IMR-90 (cell line): ENCODE measurements at regions not wholly inside any gene's neighbourhood (a gene's known extent, or its start where the extent isn't known, plus 50 kb on each side); places are given as distances from the start of the nearest gene placed in this dataset.

Experiments
- ATAC-seq: fragments of 200-7000 bp; cut with Tn5 transposase; 2 replicates; pipeline ENCODE4 v1.9.1; 2020; ENCODE audit warnings: low read depth, mild to moderate bottlenecking, moderate library complexity
- BruUV-seq: library from RNA; stranded (reverse); fragments of 400-500 nt; replicated peaks from 2 replicates; lab custom pipeline; 2021; lab: Mats Ljungman, UMichigan
- CTCF ChIA-PET: fragments of 300-600 bp; formaldehyde crosslinking; extraction: SDS; loops from one replicate; lab custom pipeline; 2021; ENCODE audit warnings: antibody characterized with exemption; lab: Yijun Ruan, JAX
- POLR2A ChIA-PET: fragments of 300-600 bp; sonication (Branson Sonifier 250); formaldehyde crosslinking; loops from one replicate; lab custom pipeline; 2022; ENCODE audit warnings: antibody characterized with exemption; ENCODE audit not compliant: unreplicated experiment; lab: Charles Lee
- DNase-seq: peaks from one replicate; pipeline ENCODE4 v3.0.0; 2013
- H2AFZ ChIP-seq: replicated peaks from 2 replicates; pipeline ENCODE3; 2013; ENCODE audit warnings: low read length, mild to moderate bottlenecking; ENCODE audit not compliant: poor library complexity
- H2AK5ac ChIP-seq: 2 replicates; pipeline ENCODE4 v1.6.1; 2013; ENCODE audit warnings: low read depth, low read length, inconsistent platforms
- H2AK9ac ChIP-seq: replicated peaks from 2 replicates; pipeline ENCODE3; 2013; ENCODE audit warnings: mild to moderate bottlenecking, low read depth, low read length, moderate library complexity; ENCODE audit not compliant: poor library complexity
- H2BK120ac ChIP-seq: 2 replicates; pipeline ENCODE4 v1.6.1; 2013; ENCODE audit warnings: low read depth, low read length, inconsistent platforms
- H2BK15ac ChIP-seq: 3 replicates; pipeline ENCODE4 v1.6.1; 2013; ENCODE audit warnings: low read depth, low read length, inconsistent platforms
- H2BK20ac ChIP-seq: 2 replicates; pipeline ENCODE4 v1.6.1; 2013; ENCODE audit warnings: low read depth, mild to moderate bottlenecking, inconsistent platforms, low read length, moderate library complexity
- H2BK5ac ChIP-seq: 2 replicates; pipeline ENCODE4 v1.6.1; 2013; ENCODE audit warnings: mild to moderate bottlenecking, low read depth, low read length, inconsistent platforms; ENCODE audit not compliant: poor library complexity, severe bottlenecking
- H3K14ac ChIP-seq: replicated peaks from 2 replicates; pipeline ENCODE4 v1.6.1; 2013; ENCODE audit warnings: low read depth, low read length, inconsistent platforms
- H3K18ac ChIP-seq: 2 replicates; pipeline ENCODE4 v1.6.1; 2013; ENCODE audit warnings: low read depth, low read length, control low read depth
- H3K23ac ChIP-seq: 2 replicates; pipeline ENCODE4 v1.6.1; 2013; ENCODE audit warnings: low read depth, low read length, inconsistent platforms
- H3K27ac ChIP-seq: 2 replicates; pipeline ENCODE4 v1.5.1; 2013; ENCODE audit warnings: mild to moderate bottlenecking, control low read depth, low read length; ENCODE audit not compliant: insufficient read depth
- H3K27me3 ChIP-seq: 2 replicates; pipeline ENCODE4 v1.6.1; 2013; ENCODE audit warnings: low read length; ENCODE audit not compliant: control insufficient read depth, insufficient read depth
- H3K36me3 ChIP-seq: 2 replicates; pipeline ENCODE4 v1.6.1; 2013; ENCODE audit warnings: low read length, mixed read lengths; ENCODE audit not compliant: control insufficient read depth, insufficient read depth
- H3K4ac ChIP-seq: 2 replicates; pipeline ENCODE4 v1.6.1; 2013; ENCODE audit warnings: low read depth, low read length, inconsistent platforms
- H3K4me1 ChIP-seq: 2 replicates; pipeline ENCODE4 v1.6.1; 2013; ENCODE audit warnings: low read length, mixed read lengths; ENCODE audit not compliant: control insufficient read depth, insufficient read depth
- H3K4me2 ChIP-seq: 2 replicates; pipeline ENCODE4 v1.6.1; 2013; ENCODE audit warnings: low read depth, mild to moderate bottlenecking, control low read depth, low read length, moderate library complexity
- H3K4me3 ChIP-seq: 2 replicates; pipeline ENCODE4 v1.5.1; 2013; ENCODE audit warnings: low read depth, mild to moderate bottlenecking, control low read depth, low read length, moderate library complexity; ENCODE audit not compliant: insufficient read depth
- H3K56ac ChIP-seq: 2 replicates; pipeline ENCODE4 v1.6.1; 2013; ENCODE audit warnings: low read length, inconsistent platforms; ENCODE audit not compliant: insufficient read depth; ENCODE audit errors: extremely low read depth
- H3K79me1 ChIP-seq, 2 experiments: 2 replicates each; pipeline ENCODE4 v1.6.1; 2013; ENCODE audit warnings: low read length in 2 of 2, inconsistent platforms in 1 of 2, low read depth in 1 of 2
- H3K9ac ChIP-seq: 2 replicates; pipeline ENCODE4 v1.6.1; 2013; ENCODE audit warnings: low read depth, low read length, control low read depth
- H3K9me1 ChIP-seq: 2 replicates; pipeline ENCODE4 v1.6.1; 2013; ENCODE audit warnings: low read length, inconsistent platforms; ENCODE audit not compliant: insufficient read depth
- H3K9me3 ChIP-seq: 2 replicates; pipeline ENCODE4 v1.6.1; 2013; ENCODE audit warnings: low read length; ENCODE audit not compliant: control insufficient read depth, insufficient read depth
- H4K20me1 ChIP-seq: 2 replicates; pipeline ENCODE4 v1.6.1; 2013; ENCODE audit warnings: low read length, inconsistent platforms; ENCODE audit not compliant: insufficient read depth
- H4K5ac ChIP-seq: 2 replicates; pipeline ENCODE4 v1.6.1; 2013; ENCODE audit warnings: mild to moderate bottlenecking, low read depth, low read length, control low read depth
- H4K8ac ChIP-seq, 2 experiments: 2 replicates each; pipeline ENCODE4 v1.6.1; 2013; ENCODE audit warnings: low read depth in 2 of 2, low read length in 2 of 2, control low read depth in 1 of 2, inconsistent platforms in 1 of 2
- H4K91ac ChIP-seq: 2 replicates; pipeline ENCODE4 v1.6.1; 2013; ENCODE audit warnings: low read depth, low read length, inconsistent platforms; ENCODE audit not compliant: insufficient read depth
- BHLHE40 ChIP-seq: fragments of 150-350 bp; IDR thresholded peaks from 2 replicates; pipeline ENCODE4 v1.6.1; 2016; ENCODE audit warnings: mild to moderate bottlenecking, low read depth, low read length
- CEBPB ChIP-seq: IDR thresholded peaks from 2 replicates; pipeline ENCODE4 v1.6.1; 2012; ENCODE audit warnings: low read depth, low read length, improper control_type of control experiment
- CTCF ChIP-seq: conservative IDR thresholded peaks from 2 replicates; pipeline ENCODE4 v1.5.1; 2012; ENCODE audit warnings: mild to moderate bottlenecking, low read depth, low read length, improper control_type of control experiment
- MAZ ChIP-seq: IDR thresholded peaks from 2 replicates; pipeline ENCODE4 v1.6.1; 2012; ENCODE audit warnings: low read depth, mild to moderate bottlenecking, low read length, improper control_type of control experiment, moderate library complexity, borderline replicate concordance
- POLR2A ChIP-seq: IDR thresholded peaks from 2 replicates; pipeline ENCODE4 v1.6.1; 2012; ENCODE audit warnings: mild to moderate bottlenecking, low read depth, low read length
- RAD21 ChIP-seq: IDR thresholded peaks from 2 replicates; pipeline ENCODE4 v1.6.1; 2012; ENCODE audit warnings: low read length, improper control_type of control experiment
- WGBS, 2 experiments: methylation state at CpG; one replicate each; pipeline versions ENCODE4 v1.1.5 to v1.1.7; 2013; ENCODE audit warnings: missing lambda C conversion rate in 2 of 2; ENCODE audit not compliant: insufficient read length in 1 of 2; ENCODE audit errors: extremely low coverage in 2 of 2; 5-methylcytosine and 5-hydroxymethylcytosine counted together
- dilution Hi-C: fragments of 300-500 bp; cut with HindIII; formaldehyde crosslinking; loops from one replicate; pipeline ENCODE4 v1.14.3; 2018; ENCODE audit warnings: low sequenced_read_pairs; ENCODE audit not compliant: unreplicated experiment
- in situ Hi-C: fragments of 300-500 bp; cut with MboI; formaldehyde crosslinking; loops from 3 replicates; pipeline ENCODE4 v1.14.3; 2019; ENCODE audit warnings: low sequenced_read_pairs, inconsistent platforms, mixed read lengths
- intact Hi-C: fragments of 100-400 bp; cut with micrococcal nuclease; formaldehyde crosslinking; loops from 2 replicates; pipeline ENCODE4 v1.10.0; 2022

DNA sequence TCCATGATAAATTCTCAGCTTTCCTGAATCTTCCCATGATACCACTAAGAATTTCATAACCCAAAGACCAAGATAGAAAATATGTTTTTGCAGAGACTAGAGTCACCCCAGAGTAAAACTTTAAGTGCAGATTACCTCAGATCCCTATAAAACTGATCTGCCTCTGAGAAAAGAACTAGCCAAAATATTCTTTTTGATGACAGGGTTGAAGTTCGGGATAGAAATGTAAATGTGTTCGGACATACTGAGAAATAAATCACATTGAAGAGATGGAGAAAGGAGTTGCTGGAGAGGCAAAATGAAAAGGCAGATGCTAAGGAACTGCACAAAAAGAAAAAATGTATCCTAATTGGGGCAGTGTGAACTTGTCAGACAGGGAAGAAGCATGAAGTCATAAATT lies 501.8 kb downstream of the ANKRD50 start:
- H2BK20ac ChIP-seq, result no peak overlapping the region
- no peak overlapping the region for H4K5ac ChIP-seq
- H2BK120ac ChIP-seq, result no peak overlapping the region
- no peak overlapping the region for H4K8ac ChIP-seq
- H2AK5ac ChIP-seq, result no peak overlapping the region
- 100% methylated on average over 2 of the region's 2 CpGs for WGBS, 2 experiments
- H3K9me3 ChIP-seq, result no peaks in the 10 kb centered on the region
- H3K14ac ChIP-seq, result no peak overlapping the region
- no peaks in the 10 kb centered on the region for H3K36me3 ChIP-seq
- H3K27me3 ChIP-seq, result no peaks in the 10 kb centered on the region
- H3K9me1 ChIP-seq, result no peaks in the 10 kb centered on the region
- H3K9ac ChIP-seq, result no peak overlapping the region
- in situ Hi-C loops, result no loop called here
- DNase-seq (no peak), ATAC-seq (no peak)
- H4K20me1 ChIP-seq, result no peaks in the 10 kb centered on the region
- H4K91ac ChIP-seq, result no peak overlapping the region
- intact Hi-C loops, result no loop called here
- ChIA-PET POLR2A (no interaction called here), CTCF (no interaction called here)
- H3K4me3 ChIP-seq, result no peak overlapping the region
- no peak overlapping the region for H3K4me2 ChIP-seq
- no peak overlapping the region for H3K18ac ChIP-seq
- BruUV-seq, result no TSS peak
- H2BK15ac ChIP-seq, result no peak overlapping the region
- H3K4ac ChIP-seq, result no peak overlapping the region
- dilution Hi-C loops, result no loop called here
- H2BK5ac ChIP-seq, result no peak overlapping the region
- no peak overlapping the region for H3K56ac ChIP-seq
- peaks cover 2% of the 10 kb centered on the region; the same call in 1 of the 2 replicates for H3K4me1 ChIP-seq
- H2AFZ ChIP-seq, result no peak overlapping the region
- H3K23ac ChIP-seq, result no peak overlapping the region
- no peaks in the 10 kb centered on the region for H3K79me1 ChIP-seq
- H2AK9ac ChIP-seq, result no peak overlapping the region
- no peak for TF ChIP-seq RAD21
- TF ChIP-seq POLR2A, result no peak
- TF ChIP-seq MAZ, result no peak
- no peak for TF ChIP-seq CEBPB
- TF ChIP-seq CTCF, result no peak
- TF ChIP-seq BHLHE40, result no peak
- no peak overlapping the region for H3K27ac ChIP-seq
